ENCODE measurements at regions not wholly inside any gene's neighbourhood (a gene's known extent, or its start where the extent isn't known, plus 50 kb on each side); places are given as distances from the start of the nearest gene placed in this dataset.

DNA sequence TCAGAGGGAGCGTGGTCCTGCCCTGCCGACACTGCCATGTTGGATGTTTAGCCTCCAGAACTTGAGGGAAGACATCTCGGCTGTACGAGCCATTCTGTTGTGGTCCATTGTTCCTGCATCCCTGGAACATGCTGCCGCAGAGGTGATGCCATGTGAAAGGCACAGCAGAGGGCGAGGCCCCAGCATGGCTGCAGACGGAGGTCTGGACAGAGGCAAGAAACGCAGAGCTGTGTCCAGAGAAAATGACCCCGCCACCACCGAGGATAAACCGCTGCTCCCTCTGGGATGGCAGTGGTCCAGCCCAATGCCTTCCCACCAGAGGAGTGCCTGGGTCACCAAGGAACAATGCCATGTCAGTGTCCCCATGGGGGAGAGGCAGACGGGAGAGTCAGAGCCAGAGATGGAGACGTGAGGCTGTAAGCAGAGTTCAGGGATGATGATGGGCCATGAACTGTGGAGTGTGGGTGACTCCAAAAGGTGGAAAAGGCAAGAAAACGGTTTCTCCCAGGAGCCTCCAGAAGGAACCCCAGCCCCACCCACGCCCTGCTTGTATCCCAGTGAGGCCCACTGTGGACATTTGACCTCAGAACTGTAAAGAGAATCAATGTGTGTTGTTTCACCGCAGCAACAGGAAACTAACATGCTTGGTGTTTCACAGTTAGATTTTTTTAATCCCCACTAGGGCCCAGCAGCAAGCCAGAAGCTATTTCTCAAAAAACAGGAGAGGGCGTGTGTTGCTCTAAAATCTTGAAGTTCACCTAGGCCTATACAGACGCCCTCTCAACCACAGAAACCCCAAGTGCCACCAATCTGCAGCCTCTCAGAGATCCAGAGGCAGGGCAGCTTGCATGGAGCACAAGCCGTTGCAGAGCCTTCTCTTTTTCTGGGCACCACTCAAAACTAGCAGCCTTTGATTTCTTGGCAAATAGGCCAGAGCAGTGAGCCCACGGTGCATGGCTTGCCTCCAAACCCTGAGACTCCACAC lies 1422.9 kb downstream of the TBC1D22A start:
- DNase-seq (ENCODE audit: low read depth in 1 of 2, low spot score in 1 of 2): no peak
- in situ Hi-C loops (cut with HindIII; ENCODE audit: low pct_unique_long_range_greater_than_20kb, low sequenced_read_pairs): no loop called here
- no peak for TF ChIP-seq JUND (IDR thresholded peaks at IDR 0.05; ENCODE audit: low read depth)

DNA sequence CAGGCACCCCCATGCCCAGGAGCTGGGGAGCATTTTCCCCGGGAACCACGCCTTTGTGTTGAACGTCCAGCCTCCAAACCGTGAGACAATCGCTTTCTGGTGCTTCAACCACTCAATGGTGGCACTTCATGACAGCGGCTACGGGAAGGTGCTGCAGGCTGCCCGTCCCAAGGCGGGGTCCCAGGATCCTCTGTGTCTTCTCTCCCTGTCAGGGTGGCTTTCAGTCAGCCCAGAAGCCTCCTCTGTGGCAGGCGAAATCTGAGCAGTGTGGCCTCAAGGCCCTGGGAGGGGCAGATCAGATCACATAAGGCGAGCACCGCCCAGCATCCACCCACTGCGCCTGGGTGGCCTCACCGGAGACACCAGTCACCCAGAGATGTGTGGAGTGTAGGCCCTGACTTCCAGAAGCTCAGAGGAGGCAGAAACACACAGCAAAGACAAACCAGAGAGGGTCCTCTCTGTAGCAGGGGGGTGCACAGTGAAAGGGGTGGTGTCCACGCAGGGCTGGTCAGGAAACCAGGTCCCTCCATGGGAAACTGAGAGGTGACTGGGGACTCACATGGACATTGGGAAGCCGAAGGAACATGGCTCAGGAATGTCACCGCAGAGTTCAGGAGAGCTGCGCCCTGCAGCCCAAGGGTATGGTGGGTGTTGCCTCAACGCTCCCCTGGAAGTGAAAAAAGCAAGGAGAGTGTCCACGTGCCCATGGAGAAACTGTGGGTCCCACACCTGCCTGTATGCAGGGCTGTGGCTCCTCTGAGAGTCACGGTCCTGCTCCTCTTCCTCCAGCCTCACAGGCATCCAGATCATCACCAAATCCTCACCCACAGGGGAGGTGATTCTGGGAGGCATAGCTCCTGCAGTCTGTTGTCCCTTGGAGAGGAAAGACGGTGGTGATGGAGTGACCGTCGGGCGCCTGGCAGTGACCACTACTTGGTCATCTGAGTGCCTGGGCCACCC lies 1420.7 kb downstream of the TBC1D22A start:
- DNase-seq (ENCODE audit: low read depth in 1 of 2, low spot score in 1 of 2): no peak
- in situ Hi-C loops (cut with HindIII; ENCODE audit: low pct_unique_long_range_greater_than_20kb, low sequenced_read_pairs): no loop called here
- no peak for TF ChIP-seq JUND (IDR thresholded peaks at IDR 0.05; ENCODE audit: low read depth)

DNA sequence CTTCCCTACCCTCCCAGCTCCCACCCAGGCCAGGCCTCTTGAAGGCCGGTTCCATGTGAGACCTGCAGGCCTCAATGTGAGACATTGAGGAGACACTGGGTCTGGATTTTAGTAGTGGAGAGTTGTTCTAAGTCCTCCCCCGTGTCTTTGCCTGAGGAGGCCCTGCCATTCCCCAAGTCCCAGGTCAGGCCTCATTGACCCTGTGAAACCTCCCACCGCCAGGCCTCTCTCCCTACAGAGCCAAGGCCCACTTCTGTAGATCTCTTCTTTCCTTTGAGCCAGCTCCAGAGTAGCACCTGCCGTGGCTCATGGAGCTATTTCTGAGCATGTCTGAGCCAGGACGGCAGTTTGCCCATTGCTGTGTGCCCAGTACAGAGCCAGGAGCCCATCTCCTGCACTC lies 1419.6 kb downstream of the TBC1D22A start:
- DNase-seq (ENCODE audit: low read depth in 1 of 2, low spot score in 1 of 2): no peak
- in situ Hi-C loops (cut with HindIII; ENCODE audit: low pct_unique_long_range_greater_than_20kb, low sequenced_read_pairs): no loop called here
- no peak for TF ChIP-seq JUND (IDR thresholded peaks at IDR 0.05; ENCODE audit: low read depth)

DNA sequence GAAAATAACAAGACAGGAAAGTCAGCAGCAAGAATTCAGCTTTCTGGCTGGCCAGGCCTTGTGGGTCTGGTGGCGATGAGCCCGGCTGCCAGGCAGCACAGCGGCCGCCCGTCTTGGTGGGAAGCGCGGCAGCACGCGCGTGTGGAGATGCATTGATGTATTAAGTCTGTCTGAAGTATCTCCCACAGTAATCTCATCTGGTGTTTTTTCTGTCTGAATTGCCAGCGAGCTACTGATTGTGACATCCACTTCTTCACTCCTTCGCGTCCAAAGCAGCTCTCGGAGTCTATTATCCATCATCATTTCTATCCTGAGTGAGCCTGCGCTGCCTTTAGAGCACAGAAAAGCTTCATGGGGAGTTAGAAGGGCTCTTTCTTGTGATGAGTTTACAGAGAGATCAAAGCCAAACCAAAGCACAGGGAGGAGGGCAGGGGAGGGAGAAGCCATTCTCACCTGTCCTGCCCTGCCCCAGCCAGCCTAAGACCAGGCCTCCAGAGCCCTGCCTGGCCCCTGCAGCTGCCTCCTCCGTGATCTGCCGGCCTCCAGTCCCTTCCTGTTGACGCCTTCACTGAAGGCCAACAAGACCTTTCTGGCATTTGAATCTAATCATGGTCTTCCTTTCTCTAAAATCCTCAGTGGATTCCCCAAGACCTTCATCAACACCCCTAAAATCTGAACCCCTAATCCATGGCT lies 1419.0 kb downstream of the TBC1D22A start:
- no peak for DNase-seq (ENCODE audit: low read depth in 1 of 2, low spot score in 1 of 2)
- in situ Hi-C loops (cut with HindIII; ENCODE audit: low pct_unique_long_range_greater_than_20kb, low sequenced_read_pairs): no loop called here
- no peak for TF ChIP-seq JUND (IDR thresholded peaks at IDR 0.05; ENCODE audit: low read depth)

DNA sequence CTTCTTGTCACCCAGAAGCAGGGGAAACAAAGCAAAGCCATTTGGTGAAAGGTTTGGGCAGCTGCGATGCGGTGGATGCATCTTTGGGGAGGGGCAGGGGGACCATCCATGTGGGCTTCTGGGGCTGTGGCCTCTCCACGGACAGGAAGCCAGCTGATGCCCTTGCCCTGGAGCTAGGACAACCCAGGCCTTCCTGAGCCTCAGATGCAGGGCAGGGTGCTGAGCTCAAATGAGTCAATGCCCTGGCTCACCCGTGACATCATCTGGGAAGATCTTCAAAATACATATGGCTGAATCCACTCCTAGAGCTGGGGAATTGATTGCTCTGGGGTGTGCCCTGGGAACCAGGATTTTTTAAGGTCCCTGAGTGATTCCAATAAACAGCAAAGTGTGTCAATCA lies 1418.2 kb downstream of the TBC1D22A start:
- no peak for DNase-seq (ENCODE audit: low read depth in 1 of 2, low spot score in 1 of 2)
- no peak for TF ChIP-seq JUND (IDR thresholded peaks at IDR 0.05; ENCODE audit: low read depth)
- in situ Hi-C loops (cut with HindIII; ENCODE audit: low pct_unique_long_range_greater_than_20kb, low sequenced_read_pairs): no loop called here

DNA sequence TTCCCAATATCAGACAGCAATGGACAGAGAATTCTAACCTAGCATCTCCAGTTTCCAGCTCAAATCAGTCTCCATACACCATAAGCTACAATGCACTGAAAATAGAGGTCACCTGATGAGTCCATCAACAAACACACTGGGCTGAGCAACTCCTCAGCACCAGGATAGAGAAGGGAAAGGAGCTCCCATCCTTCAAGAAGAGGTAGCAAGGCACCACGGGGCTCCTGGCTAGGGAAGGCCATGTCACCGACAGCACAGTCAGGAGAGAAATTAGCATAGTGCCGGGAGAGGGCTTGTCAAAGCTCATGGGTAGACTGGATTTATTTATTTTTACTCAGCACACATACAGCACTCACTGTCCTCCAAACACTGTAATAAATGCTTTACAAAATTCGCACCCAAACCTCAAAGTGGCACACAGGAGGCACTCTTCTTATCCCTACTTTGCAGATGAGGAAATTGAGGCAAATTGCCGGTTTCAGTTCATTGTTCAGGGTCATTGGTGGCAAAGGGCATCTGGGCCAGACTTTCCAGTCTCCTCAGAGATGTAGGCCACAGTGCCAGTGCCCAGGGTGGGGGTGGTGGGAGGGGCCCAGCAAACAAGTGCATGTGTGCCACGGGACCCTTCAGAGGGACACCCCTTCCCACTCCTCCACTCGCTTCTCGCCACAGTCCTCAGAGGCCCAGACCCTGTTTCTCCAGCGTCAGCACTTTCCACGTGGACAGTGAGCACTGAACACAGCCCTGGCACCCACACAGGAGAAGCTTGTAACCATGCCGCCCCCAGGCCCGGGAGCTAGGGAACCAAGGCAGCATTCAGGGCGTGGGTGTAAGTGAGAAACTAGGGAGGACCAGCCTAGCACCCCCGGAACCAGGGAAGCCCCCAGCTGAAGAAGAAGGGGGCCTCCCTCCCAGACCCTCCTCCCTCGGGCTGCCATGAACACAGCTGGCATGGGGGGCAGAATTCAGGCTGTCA lies 1417.4 kb downstream of the TBC1D22A start:
- no peak for TF ChIP-seq JUND (IDR thresholded peaks at IDR 0.05; ENCODE audit: low read depth)
- in situ Hi-C loops (cut with HindIII; ENCODE audit: low pct_unique_long_range_greater_than_20kb, low sequenced_read_pairs): no loop called here
- DNase-seq (ENCODE audit: low read depth in 1 of 2, low spot score in 1 of 2): no peak

DNA sequence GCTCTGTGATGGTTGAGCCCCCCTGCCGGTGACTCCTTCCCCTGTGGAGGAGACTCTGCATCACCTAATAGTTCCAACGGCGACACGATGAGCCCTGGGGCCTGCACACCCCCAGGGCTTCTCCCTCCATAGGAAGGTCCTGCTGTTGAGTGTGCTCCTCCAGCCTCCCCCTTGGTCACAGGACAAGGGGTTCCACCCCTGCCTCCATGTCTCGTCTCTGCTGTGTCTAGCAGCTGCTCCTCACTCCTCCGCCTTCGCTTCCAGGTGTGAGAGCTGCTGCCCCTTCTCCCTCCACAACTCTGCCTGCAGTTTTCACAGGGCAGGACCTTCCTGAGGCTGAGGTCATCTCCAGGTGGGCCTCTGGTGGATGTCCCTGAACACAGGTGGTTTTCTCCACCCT lies 1416.1 kb downstream of the TBC1D22A start:
- no peak for TF ChIP-seq JUND (IDR thresholded peaks at IDR 0.05; ENCODE audit: low read depth)
- in situ Hi-C loops (cut with HindIII; ENCODE audit: low pct_unique_long_range_greater_than_20kb, low sequenced_read_pairs): no loop called here
- DNase-seq (ENCODE audit: low read depth in 1 of 2, low spot score in 1 of 2): no peak

DNA sequence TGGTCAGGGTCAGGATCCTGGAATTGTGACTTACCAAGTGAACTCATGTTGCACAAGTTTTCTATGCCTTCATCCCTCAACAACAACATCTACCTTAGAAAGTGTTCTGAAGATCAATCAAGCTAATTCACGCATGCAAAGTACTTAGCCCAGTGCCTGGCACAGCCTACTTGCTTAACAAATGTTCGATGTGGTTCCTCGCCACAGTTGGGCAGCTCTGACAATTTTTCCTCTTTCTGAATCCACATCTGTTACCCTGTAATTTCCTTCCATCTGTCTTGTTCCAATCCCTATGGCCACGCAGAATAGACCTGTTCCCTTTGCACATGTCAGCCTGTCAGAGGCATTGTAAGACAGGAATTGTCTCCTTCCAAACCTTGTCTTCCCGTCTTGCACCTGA lies 1415.2 kb downstream of the TBC1D22A start:
- no peak for TF ChIP-seq JUND (IDR thresholded peaks at IDR 0.05; ENCODE audit: low read depth)
- DNase-seq (ENCODE audit: low read depth in 1 of 2, low spot score in 1 of 2): no peak
- in situ Hi-C loops (cut with HindIII; ENCODE audit: low pct_unique_long_range_greater_than_20kb, low sequenced_read_pairs): no loop called here

DNA sequence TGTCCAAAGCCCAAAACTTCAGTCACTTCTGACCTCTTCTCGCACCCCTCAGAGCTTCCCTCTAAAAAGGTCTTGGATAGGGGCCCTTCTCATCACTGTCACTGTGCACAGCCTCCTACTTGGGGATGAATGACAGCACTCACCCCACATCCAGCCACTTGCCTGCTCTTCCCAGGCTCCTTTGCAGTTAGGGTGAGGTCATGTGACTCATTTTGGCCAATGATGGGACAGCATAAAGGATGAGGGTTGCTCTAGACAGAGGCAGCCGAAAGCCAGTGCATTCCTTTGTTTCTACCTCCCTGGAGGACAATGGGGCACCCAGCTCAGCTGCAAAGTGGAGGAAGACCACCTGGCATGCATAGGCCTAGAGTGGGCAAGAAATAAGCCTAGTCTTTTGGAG lies 1413.3 kb downstream of the TBC1D22A start:
- TF ChIP-seq JUND (IDR thresholded peaks at IDR 0.05; ENCODE audit: low read depth): no peak
- DNase-seq (ENCODE audit: low read depth in 1 of 2, low spot score in 1 of 2): no peak
- in situ Hi-C loops (cut with HindIII; ENCODE audit: low pct_unique_long_range_greater_than_20kb, low sequenced_read_pairs): no loop called here

DNA sequence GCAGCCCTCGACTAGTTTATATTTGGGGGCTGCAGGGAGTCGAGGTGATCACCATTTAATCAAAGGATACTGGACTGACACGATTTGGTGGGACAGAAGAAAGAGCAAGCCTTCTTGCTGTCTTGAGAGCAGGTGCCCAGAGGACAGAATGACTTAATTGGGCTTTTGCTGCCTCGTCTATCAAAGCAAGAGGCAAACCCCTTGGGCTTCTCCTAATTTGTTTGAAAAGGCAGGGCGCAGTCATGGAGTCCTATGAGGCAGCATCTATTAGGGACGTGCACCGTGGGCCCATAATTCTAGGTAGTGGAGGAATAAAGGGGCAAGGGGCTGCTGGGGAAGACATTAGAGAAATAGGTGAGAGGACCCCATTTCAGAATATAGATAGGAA lies 1411.3 kb downstream of the TBC1D22A start:
- no peak for DNase-seq (ENCODE audit: low read depth in 1 of 2, low spot score in 1 of 2)
- in situ Hi-C loops (cut with HindIII; ENCODE audit: low pct_unique_long_range_greater_than_20kb, low sequenced_read_pairs): no loop called here
- no peak for TF ChIP-seq JUND (IDR thresholded peaks at IDR 0.05; ENCODE audit: low read depth)

DNA sequence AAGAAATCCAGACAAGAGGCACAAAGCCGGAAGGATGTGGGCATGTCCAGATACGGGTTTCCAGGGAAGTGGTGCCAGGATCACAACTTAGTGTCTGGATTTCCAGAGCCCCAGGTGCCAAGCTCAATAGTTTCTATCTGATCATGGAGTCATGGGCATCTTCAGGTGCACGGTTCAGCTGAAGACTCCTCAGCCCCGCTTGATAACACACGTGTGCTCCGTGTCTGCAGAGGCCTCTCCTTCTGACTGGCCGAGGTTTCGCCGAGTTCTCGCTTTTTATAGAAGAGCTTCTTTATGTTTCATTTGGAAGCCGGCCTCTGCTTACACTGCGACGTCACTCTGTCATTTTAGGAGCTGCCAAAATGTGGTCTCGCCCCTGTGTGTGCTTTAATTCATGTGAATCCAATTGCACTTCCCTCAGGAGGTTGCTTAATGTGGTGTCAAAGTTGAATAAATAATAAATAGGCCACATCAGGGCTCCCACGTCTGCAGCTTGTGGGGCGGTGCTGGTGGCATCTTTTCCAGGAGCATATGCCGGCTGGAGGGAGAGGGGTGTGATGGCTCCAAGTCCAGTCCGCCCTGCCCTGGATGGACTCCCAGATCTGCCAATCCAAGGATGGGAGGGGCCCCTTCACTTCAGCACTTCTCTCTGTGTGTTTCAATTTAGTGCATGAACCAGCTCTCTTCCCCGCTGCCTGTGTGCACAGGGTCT lies 1410.8 kb downstream of the TBC1D22A start:
- no peak for TF ChIP-seq JUND (IDR thresholded peaks at IDR 0.05; ENCODE audit: low read depth)
- no peak for DNase-seq (ENCODE audit: low read depth in 1 of 2, low spot score in 1 of 2)
- in situ Hi-C loops (cut with HindIII; ENCODE audit: low pct_unique_long_range_greater_than_20kb, low sequenced_read_pairs): no loop called here
